D721Med (cell line): ENCODE measurements at regions not wholly inside any gene's neighbourhood (a gene's known extent, or its start where the extent isn't known, plus 50 kb on each side); places are given as distances from the start of the nearest gene placed in this dataset.

Experiments used
- DNase-seq: peaks from one replicate; pipeline ENCODE4 v3.0.0; 2011; ENCODE audit warnings: low spot score; ENCODE audit not compliant: insufficient read length
- FAIRE-seq: peaks from 2 replicates; lab custom pipeline; 2011; peaks lifted over from hg19 to GRCh38; lab: Jason Lieb, UNC
- CTCF ChIP-seq: IDR thresholded peaks from 2 replicates; pipeline ENCODE4 v1.5.1; 2012; ENCODE audit warnings: mild to moderate bottlenecking, control low read depth; ENCODE audit not compliant: insufficient read depth; ENCODE audit errors: missing control alignments

GRCh38 chr3:40621252-40621651 lies 96.5 kb downstream of the ZNF621 start:
- no peak for TF ChIP-seq CTCF
- FAIRE-seq (no peak), DNase-seq (no peak)

GRCh38 chr3:40623567-40623966 lies 98.8 kb downstream of the ZNF621 start:
- no peak for TF ChIP-seq CTCF
- FAIRE-seq, result no peak
- no peak for DNase-seq

GRCh38 chr3:40624189-40624769 lies 99.5 kb downstream of the ZNF621 start:
- no peak for TF ChIP-seq CTCF
- DNase-seq (no peak), FAIRE-seq (no peak)

- FAIRE-seq, result no peak
- no peak for TF ChIP-seq CTCF
- DNase-seq, result no peak
Observed at GRCh38 chr3:40627095-40627494, 102.3 kb downstream of the ZNF621 start.

GRCh38 chr3:40628984-40629383 lies 104.2 kb downstream of the ZNF621 start:
- no peak for TF ChIP-seq CTCF

GRCh38 chr3:40631341-40631995 lies 106.7 kb downstream of the ZNF621 start:
- FAIRE-seq (no peak), DNase-seq (no peak)
- TF ChIP-seq CTCF, result no peak

More at GRCh38 chr3:40628984-40629383, 104.2 kb downstream of the ZNF621 start:
- FAIRE-seq, result no peak
- no peak for DNase-seq

- TF ChIP-seq CTCF, result no peak
- DNase-seq (no peak), FAIRE-seq (no peak)
Observed at GRCh38 chr3:40637906-40638305, 113.1 kb downstream of the ZNF621 start.
